ENCODE measurements at regions not wholly inside any gene's neighbourhood (a gene's known extent, or its start where the extent isn't known, plus 50 kb on each side); places are given as distances from the start of the nearest gene placed in this dataset.
A peak's percentile ranks its signal among the peaks of the same experiment; 100 is the strongest.

DNA sequence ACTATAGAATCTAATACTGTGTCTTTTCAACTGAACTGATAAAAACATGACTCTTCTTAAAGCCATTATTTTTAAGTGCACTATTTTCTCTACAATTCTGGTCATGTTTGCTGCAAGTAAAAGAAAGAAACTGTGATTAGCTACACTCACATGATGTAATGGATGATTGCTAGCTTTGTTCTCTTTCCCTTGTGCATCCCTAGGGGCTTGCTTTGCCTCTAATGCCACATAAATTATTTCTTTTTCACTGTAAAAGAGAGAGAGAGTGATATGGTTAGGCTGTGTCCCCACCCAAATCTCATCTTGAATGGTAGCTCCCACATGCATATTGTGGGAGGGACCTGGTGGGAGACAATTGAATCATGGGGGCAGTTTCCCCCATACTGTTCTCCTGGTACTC, 630.2 kb upstream of the NR3C2 start:
- ATAC-seq (no peak), DNase-seq (no peak)
- Histone ChIP-seq H3K9me3 (peaks cover 0 to 22% (median 0%) of the 10 kb centered on the region in 11 donors), H3K4me1 (no peaks in the 10 kb centered on the region), H3K4me3 (no peak overlapping the region), H3K27ac (no peak overlapping the region), H3K36me3 (no peaks in the 10 kb centered on the region), H3K27me3 (no peaks in the 10 kb centered on the region)
- intact Hi-C loops (cut with DNase I), result no loop called here
- TF ChIP-seq, protein P1, sequence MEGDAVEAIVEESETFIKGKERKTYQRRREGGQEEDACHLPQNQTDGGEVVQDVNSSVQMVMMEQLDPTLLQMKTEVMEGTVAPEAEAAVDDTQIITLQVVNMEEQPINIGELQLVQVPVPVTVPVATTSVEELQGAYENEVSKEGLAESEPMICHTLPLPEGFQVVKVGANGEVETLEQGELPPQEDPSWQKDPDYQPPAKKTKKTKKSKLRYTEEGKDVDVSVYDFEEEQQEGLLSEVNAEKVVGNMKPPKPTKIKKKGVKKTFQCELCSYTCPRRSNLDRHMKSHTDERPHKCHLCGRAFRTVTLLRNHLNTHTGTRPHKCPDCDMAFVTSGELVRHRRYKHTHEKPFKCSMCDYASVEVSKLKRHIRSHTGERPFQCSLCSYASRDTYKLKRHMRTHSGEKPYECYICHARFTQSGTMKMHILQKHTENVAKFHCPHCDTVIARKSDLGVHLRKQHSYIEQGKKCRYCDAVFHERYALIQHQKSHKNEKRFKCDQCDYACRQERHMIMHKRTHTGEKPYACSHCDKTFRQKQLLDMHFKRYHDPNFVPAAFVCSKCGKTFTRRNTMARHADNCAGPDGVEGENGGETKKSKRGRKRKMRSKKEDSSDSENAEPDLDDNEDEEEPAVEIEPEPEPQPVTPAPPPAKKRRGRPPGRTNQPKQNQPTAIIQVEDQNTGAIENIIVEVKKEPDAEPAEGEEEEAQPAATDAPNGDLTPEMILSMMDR (IDR thresholded peaks at IDR 0.05), result no peak

DNA sequence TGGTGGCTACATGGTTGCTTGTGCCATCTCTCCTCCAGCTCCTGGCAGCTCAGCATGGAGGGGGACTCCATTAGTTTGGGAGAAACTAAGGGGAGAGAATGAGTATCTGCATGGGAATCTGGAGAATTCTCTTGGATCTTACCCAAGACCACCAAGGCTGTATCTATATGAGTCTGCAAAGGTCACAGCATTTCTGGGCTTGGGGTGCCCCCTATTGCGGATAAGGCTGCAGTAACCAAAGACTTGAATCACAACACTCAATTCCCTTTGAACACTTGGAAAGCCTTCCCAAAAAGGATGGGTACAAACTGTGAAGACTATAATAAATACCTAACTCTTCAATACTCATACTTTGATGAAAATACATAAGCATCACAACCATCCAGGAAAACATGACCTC, 623.5 kb upstream of the NR3C2 start:
- DNase-seq, result no peak
- no peak for ATAC-seq
- H3K9me3 ChIP-seq, result peaks cover 0 to 32% (median 0%) of the 10 kb centered on the region in 11 donors
- no peak overlapping the region for H3K4me3 ChIP-seq
- 96 to 100% methylated on average over 1 of the region's 1 CpG for WGBS, 2 donors
- no peaks in the 10 kb centered on the region for H3K27me3 ChIP-seq
- no peaks in the 10 kb centered on the region for H3K36me3 ChIP-seq
- TF ChIP-seq, protein P1 (IDR thresholded peaks at IDR 0.05), result no peak
- no peak overlapping the region for H3K27ac ChIP-seq
- intact Hi-C loops (cut with DNase I), result no loop called here
- no peaks in the 10 kb centered on the region for H3K4me1 ChIP-seq

DNA sequence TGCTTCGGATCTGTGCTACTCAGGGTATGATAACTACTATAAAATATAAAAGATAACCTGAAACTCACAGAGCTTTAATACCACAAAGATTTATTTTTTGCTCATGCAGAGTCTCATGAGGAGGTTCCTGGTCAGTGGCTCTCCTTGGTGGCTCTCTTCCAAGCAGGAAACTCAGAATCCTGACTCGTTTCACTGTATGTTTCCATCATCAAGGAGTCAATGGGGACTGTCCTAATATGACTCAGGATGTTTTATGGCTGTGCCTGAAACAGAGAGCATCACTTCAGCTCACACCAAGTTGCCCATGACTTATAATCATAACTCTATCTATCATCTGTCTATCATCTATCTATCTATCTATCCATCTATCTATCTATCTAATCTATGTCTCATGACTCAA, 620.8 kb upstream of the NR3C2 start:
- Histone ChIP-seq H3K27me3 (no peaks in the 10 kb centered on the region), H3K4me1 (no peaks in the 10 kb centered on the region), H3K27ac (no peak overlapping the region), H3K36me3 (no peaks in the 10 kb centered on the region), H3K4me3 (no peak overlapping the region), H3K9me3 (peaks cover 0 to 16% (median 0%) of the 10 kb centered on the region in 11 donors)
- intact Hi-C loops (cut with DNase I), result no loop called here
- 66 to 85% methylated on average over 2 of the region's 2 CpGs for WGBS, 2 donors
- TF ChIP-seq, protein P1 (IDR thresholded peaks at IDR 0.05), result no peak
- ATAC-seq, result no peak
- no peak for DNase-seq

DNA sequence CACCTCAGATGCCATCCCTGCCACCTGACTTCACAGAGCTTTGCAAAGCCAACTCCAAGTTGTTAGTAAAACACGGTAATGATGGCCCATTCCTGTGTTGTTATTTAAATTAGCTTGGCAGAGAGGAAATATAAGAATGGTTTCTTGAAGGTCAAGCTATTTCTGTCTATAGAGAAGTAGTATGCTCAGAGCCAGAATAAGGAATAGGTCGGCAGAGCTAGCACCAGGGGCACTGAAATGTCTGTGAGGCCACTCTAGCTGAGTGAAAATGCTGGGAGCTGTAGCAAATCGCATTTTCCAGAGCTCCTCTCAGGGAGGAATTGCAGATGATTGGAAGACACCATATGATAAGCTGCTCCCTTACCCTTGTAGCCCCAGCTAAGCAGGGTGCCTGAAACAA, 615.4 kb upstream of the NR3C2 start:
- Histone ChIP-seq H3K9me3 (no peaks in the 10 kb centered on the region), H3K36me3 (no peaks in the 10 kb centered on the region), H3K4me3 (no peak overlapping the region), H3K27ac (no peak overlapping the region), H3K4me1 (no peaks in the 10 kb centered on the region), H3K27me3 (no peaks in the 10 kb centered on the region)
- TF ChIP-seq, protein P1 (IDR thresholded peaks at IDR 0.05), result no peak
- WGBS, 2 donors, result 45 to 54% methylated on average over 3 of the region's 3 CpGs
- intact Hi-C loops (cut with DNase I), result loop anchor here in 1 of 10 donors (5.0 kb wide), 1 partner anchor 740 kb away; no protein-coding TSS in a partner anchor
- peak in 1 of 8 donors; percentile 53 for ATAC-seq
- DNase-seq, result no peak
